Coronary artery (tissue), 2 donors: ENCODE measurements at regions not wholly inside any gene's neighbourhood (a gene's known extent, or its start where the extent isn't known, plus 50 kb on each side); places are given as distances from the start of the nearest gene placed in this dataset.

Source experiments
- DNase-seq: peaks from one replicate; pipeline ENCODE4 v3.0.0-alpha.2; 2017; ENCODE audit warnings: low spot score
- H3K27ac ChIP-seq, 2 donors: fragments of 200-600 bp; sonication (generic); one replicate each; pipeline ENCODE4 v1.5.1; 2016 to 2019
- H3K4me3 ChIP-seq: fragments of 200-600 bp; sonication (generic); 2 replicates; pipeline ENCODE4 v1.5.1; 2016; ENCODE audit warnings: mild to moderate bottlenecking, moderate library complexity
- TF ChIP-seq, protein P1 (sequence below): fragments of 200-600 bp; sonication (generic); IDR thresholded peaks from one replicate; pipeline ENCODE4 v1.5.1; 2019; ENCODE audit warnings: antibody characterized with exemption

DNA sequence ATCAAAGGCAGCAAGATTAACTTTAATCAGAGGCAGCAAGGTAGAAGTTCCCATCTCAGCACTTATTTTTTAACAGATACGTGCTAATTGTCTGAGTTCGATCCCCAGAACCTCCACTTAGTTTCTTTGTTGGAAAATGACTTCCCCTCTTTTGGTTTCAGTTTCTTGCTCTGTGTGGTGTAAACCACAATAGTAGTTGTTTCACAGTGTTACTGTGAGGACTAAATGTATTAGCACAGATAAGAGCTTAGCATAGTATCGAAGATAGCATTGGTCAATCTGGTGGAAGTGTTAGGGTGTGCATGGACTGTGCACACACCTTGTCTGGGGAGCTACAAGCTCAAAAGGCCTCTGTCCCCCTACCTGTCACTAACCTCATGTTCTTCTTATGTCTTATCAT lies 988.3 kb upstream of the GYPC start:
- TF ChIP-seq, protein P1, sequence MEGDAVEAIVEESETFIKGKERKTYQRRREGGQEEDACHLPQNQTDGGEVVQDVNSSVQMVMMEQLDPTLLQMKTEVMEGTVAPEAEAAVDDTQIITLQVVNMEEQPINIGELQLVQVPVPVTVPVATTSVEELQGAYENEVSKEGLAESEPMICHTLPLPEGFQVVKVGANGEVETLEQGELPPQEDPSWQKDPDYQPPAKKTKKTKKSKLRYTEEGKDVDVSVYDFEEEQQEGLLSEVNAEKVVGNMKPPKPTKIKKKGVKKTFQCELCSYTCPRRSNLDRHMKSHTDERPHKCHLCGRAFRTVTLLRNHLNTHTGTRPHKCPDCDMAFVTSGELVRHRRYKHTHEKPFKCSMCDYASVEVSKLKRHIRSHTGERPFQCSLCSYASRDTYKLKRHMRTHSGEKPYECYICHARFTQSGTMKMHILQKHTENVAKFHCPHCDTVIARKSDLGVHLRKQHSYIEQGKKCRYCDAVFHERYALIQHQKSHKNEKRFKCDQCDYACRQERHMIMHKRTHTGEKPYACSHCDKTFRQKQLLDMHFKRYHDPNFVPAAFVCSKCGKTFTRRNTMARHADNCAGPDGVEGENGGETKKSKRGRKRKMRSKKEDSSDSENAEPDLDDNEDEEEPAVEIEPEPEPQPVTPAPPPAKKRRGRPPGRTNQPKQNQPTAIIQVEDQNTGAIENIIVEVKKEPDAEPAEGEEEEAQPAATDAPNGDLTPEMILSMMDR = no peak
- no peak for DNase-seq
- Histone ChIP-seq H3K4me3 (no peak overlapping the region), H3K27ac (no peak overlapping the region)

- TF ChIP-seq, protein P1 = no peak
- no peak for DNase-seq
- H3K4me3 ChIP-seq = no peak overlapping the region
These were observed 976.1 kb upstream of the GYPC start for GRCh38 chr2:125679903-125680302.

DNA sequence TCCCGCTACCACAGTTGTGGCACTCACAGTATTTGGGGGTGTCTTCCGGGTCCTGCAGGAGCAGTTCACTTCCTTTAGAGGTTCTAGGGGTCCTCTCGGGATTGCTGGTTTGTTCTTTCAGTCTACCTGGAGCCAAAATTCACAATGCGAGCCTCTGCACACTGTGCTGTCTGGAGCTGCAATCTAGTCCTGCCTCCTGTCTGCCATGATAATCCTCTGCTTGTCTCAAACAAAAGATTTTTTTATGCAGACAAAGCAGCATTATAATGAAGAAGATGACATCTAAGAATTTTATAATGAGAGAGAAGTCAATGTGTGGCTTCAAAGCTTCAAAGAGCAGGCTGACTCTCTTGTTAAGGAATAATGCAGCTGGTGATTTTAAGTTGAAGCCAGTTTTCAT lies 975.1 kb upstream of the GYPC start:
- no peak overlapping the region for H3K4me3 ChIP-seq
- no peak overlapping the region for H3K27ac ChIP-seq
- TF ChIP-seq, protein P1 = no peak
- DNase-seq = no peak

More at GRCh38 chr2:125679903-125680302, 976.1 kb upstream of the GYPC start:
- H3K27ac ChIP-seq = no peak overlapping the region

DNA sequence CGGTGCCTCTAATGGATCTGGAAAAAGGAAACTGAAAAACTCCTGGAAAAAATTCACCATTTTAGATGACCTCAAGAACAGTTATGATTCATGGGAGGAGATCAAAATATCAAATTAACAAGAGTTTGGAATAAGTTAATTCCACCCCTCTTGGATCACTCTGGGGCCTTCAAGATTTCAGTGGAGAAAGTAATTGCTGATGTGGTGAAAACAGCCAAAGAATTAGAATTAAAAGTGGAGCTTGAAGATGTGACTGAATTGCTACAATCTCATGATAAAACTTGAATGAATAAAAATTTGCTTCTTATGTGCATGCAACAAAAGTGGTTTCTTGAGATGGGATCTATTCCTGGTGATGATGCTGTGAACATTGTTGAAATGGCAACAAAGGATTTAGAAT lies 974.4 kb upstream of the GYPC start:
- no peak overlapping the region for H3K27ac ChIP-seq
- TF ChIP-seq, protein P1 = no peak

GRCh38 chr2:125681976-125682805 lies 973.8 kb upstream of the GYPC start:
- DNase-seq = no peak
- Histone ChIP-seq H3K27ac (no peak overlapping the region), H3K4me3 (no peak overlapping the region)
- TF ChIP-seq, protein P1 = no peak

More for the DNA sequence above, 974.4 kb upstream of the GYPC start:
- no peak overlapping the region for H3K4me3 ChIP-seq
- no peak for DNase-seq

DNA sequence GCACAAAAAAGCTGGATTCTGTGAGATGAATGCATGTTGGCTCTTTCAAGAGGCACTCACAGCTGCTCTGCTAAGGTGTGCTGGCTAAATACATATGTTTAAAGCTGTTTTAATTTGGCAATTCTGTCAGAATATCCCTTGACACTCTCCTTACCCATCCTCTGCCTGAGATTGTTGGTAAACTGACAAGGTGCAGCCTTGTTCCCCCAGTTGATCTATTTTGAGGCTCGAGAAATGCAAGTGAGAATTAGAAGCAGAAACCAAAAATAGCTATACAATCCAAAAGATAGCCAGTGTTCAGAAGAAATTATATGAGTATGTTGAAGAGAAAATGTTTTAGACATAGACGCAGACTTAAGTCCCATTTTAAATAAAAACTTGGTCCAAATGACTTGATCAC lies 971.7 kb upstream of the GYPC start:
- TF ChIP-seq, protein P1 = no peak
- H3K4me3 ChIP-seq = no peak overlapping the region
- H3K27ac ChIP-seq = no peak overlapping the region
- DNase-seq = no peak

DNA sequence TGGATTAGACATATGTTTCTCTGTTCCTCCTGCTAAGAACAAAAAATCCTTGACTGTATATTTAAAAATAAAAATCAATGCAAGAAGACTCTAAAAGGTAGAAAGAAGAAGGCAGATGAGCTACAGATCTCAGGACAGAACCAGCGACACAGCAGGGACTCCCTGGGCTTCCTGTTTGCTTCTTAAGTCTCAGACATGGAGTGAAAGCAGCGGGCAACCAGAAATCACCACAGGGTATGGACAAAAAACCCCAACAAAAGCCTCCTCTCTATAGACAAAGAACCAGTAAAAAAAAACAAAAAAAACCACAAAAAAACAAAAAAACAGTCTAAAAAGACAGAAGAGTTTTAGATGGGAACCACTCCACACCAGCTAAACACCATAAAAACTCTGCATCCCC lies 971.0 kb upstream of the GYPC start:
- TF ChIP-seq, protein P1 = no peak
- Histone ChIP-seq H3K4me3 (no peak overlapping the region), H3K27ac (no peak overlapping the region)
- no peak for DNase-seq
